Fibroblast of pulmonary artery (primary cell): ENCODE measurements at regions not wholly inside any gene's neighbourhood (a gene's known extent, or its start where the extent isn't known, plus 50 kb on each side); places are given as distances from the start of the nearest gene placed in this dataset.
A peak's percentile ranks its signal among the peaks of the same experiment; 100 is the strongest.
"Not testable (repeated sequence)": the region's sequence is repeated elsewhere in the genome, so short reads cannot be mapped to it uniquely, and the experiment has no call there.

Source experiments
- DNase-seq: peaks from one replicate; pipeline ENCODE4 v3.0.0-alpha.2; 2010; ENCODE audit warnings: low read depth
- H3K4me3 ChIP-seq: replicated peaks from 2 replicates; pipeline ENCODE4 v1.5.1; 2011; ENCODE audit warnings: low read depth, mild to moderate bottlenecking, control low read depth, low read length, moderate library complexity
- TF ChIP-seq, protein P1 (sequence below): IDR thresholded peaks from 2 replicates; pipeline ENCODE4 v1.5.1; 2011; ENCODE audit warnings: mild to moderate bottlenecking, control low read depth, low read length, inconsistent platforms; ENCODE audit errors: missing control alignments

DNA sequence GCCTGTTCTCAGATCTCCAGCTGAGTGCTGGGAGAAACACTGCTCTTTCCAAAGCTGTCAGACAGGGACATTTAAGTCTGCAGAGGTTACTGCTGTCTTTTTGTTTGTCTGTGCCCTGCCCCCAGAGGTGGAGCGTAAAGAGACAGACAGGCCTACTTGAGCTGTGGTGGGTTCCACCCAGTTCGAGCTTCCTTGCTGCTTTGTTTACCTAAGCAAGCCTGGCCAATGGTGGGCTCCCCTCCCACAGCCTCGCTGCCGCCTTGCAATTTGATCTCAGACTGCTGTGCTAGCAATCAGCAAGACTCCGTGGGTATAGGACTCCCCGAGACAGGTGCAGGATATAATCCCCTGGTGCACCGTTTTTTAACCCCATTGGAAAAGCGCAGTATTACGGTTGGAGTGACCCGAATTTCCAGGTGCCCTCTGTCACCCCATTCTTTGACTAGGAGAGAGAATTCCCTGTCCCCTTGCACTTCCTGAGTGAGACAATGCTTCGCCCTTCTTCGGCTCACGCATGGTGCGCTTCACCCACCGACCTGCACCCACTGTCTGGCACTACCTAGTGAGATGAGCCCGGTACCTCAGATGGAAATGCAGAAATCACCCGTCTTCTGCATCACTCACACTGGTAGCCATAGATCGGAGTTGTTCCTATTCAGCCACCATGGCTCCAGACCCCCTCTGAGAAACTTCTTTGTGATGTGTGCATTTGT is 650.3 kb upstream of the ALG10B start:
- no peak overlapping the region for H3K4me3 ChIP-seq
- no peak for DNase-seq
- TF ChIP-seq, protein P1, sequence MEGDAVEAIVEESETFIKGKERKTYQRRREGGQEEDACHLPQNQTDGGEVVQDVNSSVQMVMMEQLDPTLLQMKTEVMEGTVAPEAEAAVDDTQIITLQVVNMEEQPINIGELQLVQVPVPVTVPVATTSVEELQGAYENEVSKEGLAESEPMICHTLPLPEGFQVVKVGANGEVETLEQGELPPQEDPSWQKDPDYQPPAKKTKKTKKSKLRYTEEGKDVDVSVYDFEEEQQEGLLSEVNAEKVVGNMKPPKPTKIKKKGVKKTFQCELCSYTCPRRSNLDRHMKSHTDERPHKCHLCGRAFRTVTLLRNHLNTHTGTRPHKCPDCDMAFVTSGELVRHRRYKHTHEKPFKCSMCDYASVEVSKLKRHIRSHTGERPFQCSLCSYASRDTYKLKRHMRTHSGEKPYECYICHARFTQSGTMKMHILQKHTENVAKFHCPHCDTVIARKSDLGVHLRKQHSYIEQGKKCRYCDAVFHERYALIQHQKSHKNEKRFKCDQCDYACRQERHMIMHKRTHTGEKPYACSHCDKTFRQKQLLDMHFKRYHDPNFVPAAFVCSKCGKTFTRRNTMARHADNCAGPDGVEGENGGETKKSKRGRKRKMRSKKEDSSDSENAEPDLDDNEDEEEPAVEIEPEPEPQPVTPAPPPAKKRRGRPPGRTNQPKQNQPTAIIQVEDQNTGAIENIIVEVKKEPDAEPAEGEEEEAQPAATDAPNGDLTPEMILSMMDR, result no peak

DNA sequence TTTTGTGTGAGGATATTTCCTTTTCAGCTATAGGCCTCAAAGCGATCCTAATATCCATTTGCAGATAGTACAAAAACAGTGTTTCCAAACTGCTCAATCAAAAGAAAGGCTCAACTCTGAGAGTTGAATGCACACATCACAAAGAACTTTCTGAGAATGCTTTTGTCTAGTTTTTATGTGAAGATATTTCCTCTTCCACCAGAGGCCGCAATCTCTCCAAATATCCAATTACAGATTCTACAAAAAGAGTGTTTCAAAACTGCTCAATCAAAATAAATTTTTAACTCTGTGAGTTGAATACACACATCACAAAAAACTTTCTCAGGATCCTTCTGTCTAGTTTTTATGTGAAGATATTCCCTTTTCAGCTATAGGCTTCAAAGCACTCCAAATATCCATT is 648.0 kb upstream of the ALG10B start:
- H3K4me3 ChIP-seq, DNase-seq: not testable (repeated sequence)

DNA sequence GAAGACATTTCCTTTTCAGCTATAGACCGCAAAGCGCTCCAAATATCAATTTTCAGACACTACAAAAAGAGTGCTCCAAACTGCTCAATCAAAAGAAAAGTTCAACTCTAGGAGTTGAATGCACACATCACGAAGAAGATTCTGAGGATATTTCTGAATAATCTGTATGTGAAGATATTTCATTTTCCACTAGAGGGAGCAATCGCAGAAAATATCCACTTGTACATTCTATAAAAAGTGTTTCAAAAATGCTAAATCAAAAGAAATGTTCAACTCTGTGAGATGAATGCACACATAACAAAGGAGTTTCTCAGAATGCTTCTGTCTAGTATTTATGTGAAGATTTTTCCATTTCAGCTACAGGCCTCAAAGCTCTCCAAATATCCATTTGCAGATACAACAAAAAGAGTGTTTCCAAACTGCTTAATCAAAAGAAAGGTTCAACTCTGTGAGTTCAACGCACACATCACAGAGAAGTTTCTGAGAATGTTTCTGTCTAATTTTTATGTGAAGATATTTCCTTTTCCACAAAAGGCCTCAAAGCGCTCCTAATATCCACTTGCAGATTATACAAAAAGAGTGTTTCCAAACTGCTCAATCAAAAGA is 643.8 kb upstream of the ALG10B start:
- no peak overlapping the region for H3K4me3 ChIP-seq
- TF ChIP-seq, protein P1, result peak; percentile 8
- DNase-seq, result peak; percentile 1

DNA sequence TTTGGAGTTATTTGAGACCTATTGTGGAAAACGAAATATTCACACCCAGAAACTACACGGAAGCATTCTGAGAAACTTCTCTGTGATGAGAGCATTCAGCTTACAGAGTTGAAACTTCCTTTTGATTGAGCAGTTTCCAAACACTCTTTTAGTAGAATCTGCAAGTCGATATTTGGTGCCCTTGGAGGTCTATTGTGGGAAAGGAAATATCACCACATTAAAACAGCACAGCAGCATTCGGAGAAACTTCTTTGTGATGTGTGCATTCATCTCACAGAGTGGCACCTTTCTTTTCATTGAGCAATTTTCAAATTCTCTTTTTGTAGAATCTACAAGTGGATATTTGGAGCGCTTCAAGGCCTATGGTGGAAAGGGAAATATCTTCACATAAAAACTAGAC is 595.7 kb upstream of the ALG10B start:
- TF ChIP-seq, protein P1, result no peak
- DNase-seq, result no peak
- H3K4me3 ChIP-seq, result no peak overlapping the region

DNA sequence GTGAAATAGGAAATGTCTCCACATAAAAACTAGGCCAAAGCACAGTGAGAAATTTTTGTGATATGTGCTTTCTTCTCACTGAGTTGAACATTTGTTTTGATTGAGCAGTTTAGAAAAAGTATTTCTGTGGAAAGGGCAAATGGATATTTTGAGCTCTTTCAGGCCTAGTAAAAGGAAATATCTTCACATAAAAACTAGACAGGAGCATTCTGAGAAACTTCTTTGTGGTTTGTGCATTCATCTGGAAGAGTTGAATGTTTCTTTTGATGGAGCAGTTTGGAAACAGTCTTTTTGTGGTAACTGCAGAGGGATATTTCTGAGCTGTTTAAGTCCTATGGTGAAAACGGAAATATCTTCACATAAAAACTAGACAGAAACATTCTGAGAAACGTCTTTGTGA is 582.7 kb upstream of the ALG10B start:
- TF ChIP-seq, protein P1, result no peak
- no peak overlapping the region for H3K4me3 ChIP-seq
- DNase-seq, result no peak
